NCI-H1417 treated with DMSO at 0.1 percent for 48 hours (cell line): ENCODE measurements at regions not wholly inside any gene's neighbourhood (a gene's known extent, or its start where the extent isn't known, plus 50 kb on each side); places are given as distances from the start of the nearest gene placed in this dataset.

Source experiments
- DNase-seq: peaks from one replicate; lab custom pipeline; 2025; lab: John Stamatoyannopoulos, UW

- no peak for DNase-seq
Observed at GRCh38 chr7:95668504-95669018, 72.2 kb upstream of the PDK4 start.

GRCh38 chr7:95662987-95663386 is 66.7 kb upstream of the PDK4 start:
- DNase-seq, result no peak

GRCh38 chr7:95660023-95660434 is 63.7 kb upstream of the PDK4 start:
- DNase-seq, result no peak

GRCh38 chr7:95658676-95659075 is 62.4 kb upstream of the PDK4 start:
- DNase-seq, result no peak

- DNase-seq, result no peak
Observed at GRCh38 chr7:95649546-95649945, 53.2 kb upstream of the PDK4 start.

- no peak for DNase-seq
Observed at GRCh38 chr7:95646350-95646749, 50.0 kb upstream of the PDK4 start.
